ENCODE measurements at regions not wholly inside any gene's neighbourhood (a gene's known extent, or its start where the extent isn't known, plus 50 kb on each side); places are given as distances from the start of the nearest gene placed in this dataset.

DNA sequence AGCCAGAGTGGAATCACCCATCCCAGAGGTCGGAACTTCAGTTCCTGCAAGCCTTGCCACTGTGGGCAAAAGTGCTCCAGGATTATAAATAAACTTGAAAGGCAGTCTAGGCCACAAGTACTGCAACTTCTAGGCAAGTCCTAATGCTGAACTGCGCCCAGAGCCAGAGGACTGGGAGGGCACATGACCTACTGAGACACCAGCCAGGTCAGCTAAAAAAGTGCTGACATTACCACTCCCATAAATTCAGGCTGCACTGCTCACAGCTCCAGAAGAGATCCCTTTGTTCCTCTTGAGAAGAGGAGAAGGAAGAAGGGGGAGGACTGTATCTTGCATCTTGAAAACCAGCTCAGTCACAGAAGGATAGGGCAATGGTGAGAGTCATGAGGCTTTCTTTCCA, 1084.1 kb upstream of the PHF14 start:
- no peak for DNase-seq (ENCODE audit: low read depth)
- TF ChIP-seq, protein P1, sequence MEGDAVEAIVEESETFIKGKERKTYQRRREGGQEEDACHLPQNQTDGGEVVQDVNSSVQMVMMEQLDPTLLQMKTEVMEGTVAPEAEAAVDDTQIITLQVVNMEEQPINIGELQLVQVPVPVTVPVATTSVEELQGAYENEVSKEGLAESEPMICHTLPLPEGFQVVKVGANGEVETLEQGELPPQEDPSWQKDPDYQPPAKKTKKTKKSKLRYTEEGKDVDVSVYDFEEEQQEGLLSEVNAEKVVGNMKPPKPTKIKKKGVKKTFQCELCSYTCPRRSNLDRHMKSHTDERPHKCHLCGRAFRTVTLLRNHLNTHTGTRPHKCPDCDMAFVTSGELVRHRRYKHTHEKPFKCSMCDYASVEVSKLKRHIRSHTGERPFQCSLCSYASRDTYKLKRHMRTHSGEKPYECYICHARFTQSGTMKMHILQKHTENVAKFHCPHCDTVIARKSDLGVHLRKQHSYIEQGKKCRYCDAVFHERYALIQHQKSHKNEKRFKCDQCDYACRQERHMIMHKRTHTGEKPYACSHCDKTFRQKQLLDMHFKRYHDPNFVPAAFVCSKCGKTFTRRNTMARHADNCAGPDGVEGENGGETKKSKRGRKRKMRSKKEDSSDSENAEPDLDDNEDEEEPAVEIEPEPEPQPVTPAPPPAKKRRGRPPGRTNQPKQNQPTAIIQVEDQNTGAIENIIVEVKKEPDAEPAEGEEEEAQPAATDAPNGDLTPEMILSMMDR (IDR thresholded peaks at IDR 0.05; ENCODE audit: insufficient read depth, low read depth, low read length): no peak
- H3K4me3 ChIP-seq (ENCODE audit: low read depth, low read length): no peak overlapping the region

DNA sequence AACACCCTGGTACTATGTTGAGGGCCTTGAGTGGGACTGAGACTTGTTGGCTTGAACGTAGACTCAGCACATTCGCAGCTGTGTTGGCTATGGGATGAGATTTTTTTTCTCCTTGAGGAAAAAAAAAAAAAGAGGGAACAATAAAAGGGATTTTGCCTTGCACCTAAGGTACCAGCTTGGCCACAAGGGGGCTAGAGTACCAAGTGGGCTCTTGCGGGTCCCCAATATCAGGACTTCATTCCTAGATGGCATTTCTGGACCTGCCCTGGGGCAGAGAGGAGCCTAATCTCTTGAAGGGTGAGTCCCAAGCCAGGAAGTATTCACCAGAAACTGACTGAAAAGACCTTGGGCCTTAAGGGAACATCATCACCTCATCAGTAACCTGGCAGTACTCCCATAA, 1083.6 kb upstream of the PHF14 start:
- TF ChIP-seq, protein P1 (IDR thresholded peaks at IDR 0.05; ENCODE audit: insufficient read depth, low read depth, low read length): no peak
- H3K4me3 ChIP-seq (ENCODE audit: low read depth, low read length): no peak overlapping the region

DNA sequence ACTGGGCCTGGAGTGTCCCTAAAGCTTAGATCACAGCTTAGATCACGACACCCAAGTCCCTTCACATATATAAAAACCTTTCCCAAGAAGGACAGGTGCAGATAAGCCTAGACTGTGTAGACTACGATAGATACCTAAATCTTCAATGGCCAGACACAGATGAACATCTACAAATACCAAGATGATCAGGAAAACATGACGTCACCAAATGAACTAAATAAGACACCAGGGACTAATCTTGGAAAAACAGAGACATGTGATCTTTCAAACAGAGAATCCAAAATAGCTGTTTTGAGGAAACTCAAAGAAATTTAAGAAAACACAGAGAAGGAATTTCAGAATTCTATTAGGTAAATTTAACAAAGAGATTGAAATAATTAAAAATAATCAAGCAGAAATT, 1082.6 kb upstream of the PHF14 start:
- no peak for DNase-seq (ENCODE audit: low read depth)
- TF ChIP-seq, protein P1 (IDR thresholded peaks at IDR 0.05; ENCODE audit: insufficient read depth, low read depth, low read length): no peak

More for the DNA sequence above, 1083.6 kb upstream of the PHF14 start:
- no peak for DNase-seq (ENCODE audit: low read depth)

DNA sequence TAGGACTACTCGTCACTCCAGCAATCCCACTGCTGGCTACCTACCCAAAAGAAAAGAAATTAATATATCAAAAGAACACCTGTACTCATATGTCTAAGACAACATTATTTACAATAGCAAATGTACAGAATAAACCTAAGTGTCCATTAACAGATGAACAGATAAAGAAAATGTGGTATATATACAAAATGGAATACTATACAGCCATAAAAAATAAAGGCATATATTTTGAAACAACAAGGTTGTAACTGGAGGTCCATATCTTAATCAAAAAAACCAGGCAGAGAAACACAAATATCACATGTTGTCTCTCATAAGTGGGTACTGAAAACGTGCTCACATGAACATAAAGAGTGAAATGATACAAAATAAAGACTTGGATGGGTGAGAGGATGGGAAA, 1073.3 kb upstream of the PHF14 start:
- no peak overlapping the region for H3K4me3 ChIP-seq (ENCODE audit: low read depth, low read length)
- TF ChIP-seq, protein P1 (IDR thresholded peaks at IDR 0.05; ENCODE audit: insufficient read depth, low read depth, low read length): no peak
- DNase-seq (ENCODE audit: low read depth): no peak

More for the DNA sequence above, 1082.6 kb upstream of the PHF14 start:
- no peak overlapping the region for H3K4me3 ChIP-seq (ENCODE audit: low read depth, low read length)

DNA sequence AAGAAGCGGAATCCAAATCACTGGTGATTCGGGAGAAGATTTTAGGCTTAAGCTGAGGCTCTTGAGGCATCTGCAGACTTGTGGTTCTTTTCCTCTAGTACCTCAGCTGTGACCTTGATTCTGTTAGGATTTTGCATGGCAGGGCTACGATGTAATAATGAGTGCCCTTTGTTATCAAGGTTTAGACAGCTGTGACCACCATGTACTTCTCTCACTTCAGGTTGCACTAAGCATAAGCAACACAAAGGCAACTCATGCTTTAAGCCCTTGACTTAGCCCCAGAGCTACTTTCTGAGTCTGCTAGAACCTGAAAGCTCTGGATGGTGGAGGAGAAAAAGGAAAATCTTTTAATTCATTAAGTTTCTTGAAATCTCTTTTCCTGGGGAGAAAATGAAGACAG, 1052.3 kb upstream of the PHF14 start:
- H3K4me3 ChIP-seq (ENCODE audit: low read depth, low read length): no peak overlapping the region
- DNase-seq (ENCODE audit: low read depth): no peak
- TF ChIP-seq, protein P1 (IDR thresholded peaks at IDR 0.05; ENCODE audit: insufficient read depth, low read depth, low read length): no peak

DNA sequence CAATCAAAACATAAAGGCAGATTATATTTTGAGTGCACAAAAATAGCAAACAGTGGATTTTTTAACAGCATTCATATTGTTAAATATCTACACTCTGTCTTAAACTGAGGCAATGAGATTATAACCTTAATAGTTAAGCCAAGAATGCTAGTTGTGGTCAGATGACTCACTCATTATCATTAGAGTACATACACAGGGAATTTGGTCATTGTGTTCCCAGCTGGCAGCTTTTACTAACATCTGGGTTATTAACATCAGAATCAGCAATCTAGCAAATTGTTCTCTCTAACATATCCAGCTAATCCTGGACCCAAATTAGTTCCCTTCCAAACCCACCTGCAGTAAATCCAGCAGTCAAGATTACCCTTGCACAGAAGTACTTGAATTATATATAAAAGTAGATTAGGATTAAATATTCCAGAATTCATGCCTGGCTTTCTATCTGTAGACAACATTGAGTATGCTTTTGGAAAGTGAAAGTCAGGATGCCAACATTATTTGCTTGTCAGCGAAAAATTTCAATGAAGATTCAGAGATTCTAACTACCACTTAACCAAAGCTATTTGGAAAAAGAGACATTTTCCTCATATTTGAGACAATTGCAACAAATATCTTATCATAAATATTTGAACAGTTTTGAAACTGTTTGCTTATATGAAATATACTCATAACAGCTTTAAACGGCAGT, 1035.6 kb upstream of the PHF14 start:
- H3K4me3 ChIP-seq (ENCODE audit: low read depth, low read length): no peak overlapping the region
- TF ChIP-seq, protein P1 (IDR thresholded peaks at IDR 0.05; ENCODE audit: insufficient read depth, low read depth, low read length): no peak
- DNase-seq (ENCODE audit: low read depth): peak; percentile 0

DNA sequence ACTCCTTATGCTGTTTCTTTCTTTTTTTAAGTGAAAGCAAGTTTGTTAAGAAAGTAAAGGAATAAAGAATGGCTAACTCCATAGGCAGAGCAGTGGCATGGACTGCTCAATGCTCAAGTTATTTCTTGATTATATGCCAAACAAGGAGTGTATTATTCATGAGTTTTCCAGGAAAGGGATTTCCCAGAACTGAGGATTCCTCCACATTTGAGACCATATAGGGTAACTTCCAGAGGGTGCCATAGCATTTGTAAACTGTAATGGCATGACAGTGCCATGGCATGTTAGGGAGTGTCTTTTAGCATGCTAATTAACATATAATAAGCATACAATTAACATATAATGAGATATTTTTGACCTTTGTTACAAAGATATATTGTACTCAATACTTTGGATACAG, 1034.5 kb upstream of the PHF14 start:
- no peak overlapping the region for H3K4me3 ChIP-seq (ENCODE audit: low read depth, low read length)
- TF ChIP-seq, protein P1 (IDR thresholded peaks at IDR 0.05; ENCODE audit: insufficient read depth, low read depth, low read length): no peak
- no peak for DNase-seq (ENCODE audit: low read depth)
